A549 (cell line): ENCODE measurements at regions not wholly inside any gene's neighbourhood (a gene's known extent, or its start where the extent isn't known, plus 50 kb on each side); places are given as distances from the start of the nearest gene placed in this dataset.

Experiments used
- ATAC-seq, 2 experiments: fragments of 200-7000 bp in 1 of 2; fragments of >200 bp in 1 of 2; cut with Nextera tagmentation in 1 of 2; cut with Tn5 transposase in 1 of 2; 3 replicates each; pipeline versions ENCODE4 v1.8.0 to v1.9.1; 2018 to 2020; ENCODE audit warnings: mild to moderate bottlenecking in 1 of 2, moderate library complexity in 1 of 2
- CTCF ChIA-PET: fragments of 300-600 bp; sonication (Branson Sonifier 250); formaldehyde crosslinking; extraction: SDS; loops from one replicate; lab custom pipeline; 2021; ENCODE audit warnings: antibody characterized with exemption, inconsistent platforms; lab: Yijun Ruan, JAX
- POLR2A ChIA-PET: fragments of 350-600 bp; formaldehyde crosslinking; extraction: SDS; loops from one replicate; lab custom pipeline; 2021; ENCODE audit warnings: antibody characterized with exemption, inconsistent platforms; lab: Yijun Ruan, JAX
- DNase-seq, 2 experiments: peaks; one replicate each; pipeline versions ENCODE4 v3.0.0 to v3.0.0-alpha.2; 2011 to 2016; ENCODE audit warnings: low read depth in 1 of 2, low spot score in 1 of 2
- FAIRE-seq: peaks from 2 replicates; lab custom pipeline; 2011; peaks lifted over from hg19 to GRCh38; lab: Jason Lieb, UNC
- H3K27ac ChIP-seq, 2 experiments: fragments of >200 bp; sonication (Bioruptor Twin); formaldehyde crosslinking; 3 replicates each; pipeline ENCODE4 v1.5.1; 2016 to 2017
- H3K4me1 ChIP-seq: fragments of >200 bp; sonication (Bioruptor Twin); formaldehyde crosslinking; 3 replicates; pipeline ENCODE4 v1.6.1; 2016
- H3K4me2 ChIP-seq: fragments of >200 bp; sonication (Bioruptor Twin); formaldehyde crosslinking; 3 replicates; pipeline ENCODE4 v1.6.1; 2016
- H3K4me3 ChIP-seq: fragments of >200 bp; sonication (Bioruptor Twin); formaldehyde crosslinking; 3 replicates; pipeline ENCODE4 v1.5.1; 2016
- H3K9me3 ChIP-seq: fragments of >200 bp; sonication (Bioruptor Twin); formaldehyde crosslinking; 3 replicates; pipeline ENCODE4 v1.6.1; 2016
- CBX2 ChIP-seq: fragments of 200-600 bp; sonication (generic); IDR thresholded peaks from 2 replicates; pipeline ENCODE4 v1.6.1; 2016; ENCODE audit warnings: low read depth, mild to moderate bottlenecking, borderline replicate concordance
- E2F6 ChIP-seq: IDR thresholded peaks from 2 replicates; pipeline ENCODE4 v1.6.1; 2012; ENCODE audit warnings: low read depth, borderline replicate concordance
- EHF ChIP-seq: fragments of 250-450 bp; sonication (Bioruptor Pico); IDR thresholded peaks from 2 replicates; pipeline ENCODE4 v1.5.0; 2020; ENCODE audit warnings: mild to moderate bottlenecking
- EP300 ChIP-seq, 2 experiments: fragments of >200 bp; sonication (Bioruptor Twin); formaldehyde crosslinking; IDR thresholded peaks; 2 replicates in 1 of 2; 3 replicates in 1 of 2; pipeline ENCODE4 v1.6.1; 2016 to 2017
- FOSB ChIP-seq: fragments of 250-450 bp; sonication (Bioruptor Pico); IDR thresholded peaks from 2 replicates; pipeline ENCODE4 v1.5.0; 2020; ENCODE audit warnings: mild to moderate bottlenecking, moderate library complexity
- FOXS1 ChIP-seq: fragments of 250-450 bp; sonication (Bioruptor Pico); IDR thresholded peaks from 2 replicates; pipeline ENCODE4 v1.5.0; 2020; ENCODE audit warnings: mild to moderate bottlenecking, moderate library complexity
- HDAC2 ChIP-seq: fragments of 200-600 bp; sonication (generic); IDR thresholded peaks from 2 replicates; pipeline ENCODE4 v1.6.1; 2016
- HEYL ChIP-seq: fragments of 250-450 bp; sonication (Bioruptor Pico); IDR thresholded peaks from 2 replicates; pipeline ENCODE4 v1.8.0; 2021; ENCODE audit warnings: mild to moderate bottlenecking, moderate library complexity
- HOXA7 ChIP-seq: fragments of 250-450 bp; sonication (Bioruptor Pico); IDR thresholded peaks from 2 replicates; pipeline ENCODE4 v1.5.0; 2020; ENCODE audit warnings: mild to moderate bottlenecking, moderate library complexity
- HOXB5 ChIP-seq: fragments of 250-450 bp; sonication (Bioruptor Pico); IDR thresholded peaks from 2 replicates; pipeline ENCODE4 v1.5.0; 2020; ENCODE audit warnings: mild to moderate bottlenecking, moderate library complexity
- JUNB ChIP-seq: fragments of >200 bp; sonication (Bioruptor Twin); formaldehyde crosslinking; IDR thresholded peaks from 2 replicates; pipeline ENCODE4 v1.6.1; 2016
- KDM5A ChIP-seq: fragments of 200-600 bp; sonication (generic); IDR thresholded peaks from 2 replicates; pipeline ENCODE4 v1.6.1; 2016; ENCODE audit warnings: antibody characterized with exemption, mild to moderate bottlenecking
- MAZ ChIP-seq: fragments of 150-350 bp; IDR thresholded peaks from 2 replicates; pipeline ENCODE4 v1.6.1; 2014; ENCODE audit warnings: antibody characterized with exemption, low read depth, low read length, borderline replicate concordance
- NFE2L2 ChIP-seq: fragments of 150-350 bp; conservative IDR thresholded peaks from 2 replicates; pipeline ENCODE4 v1.6.1; 2014; ENCODE audit warnings: low read length
- RFX5 ChIP-seq: fragments of 450-650 bp; IDR thresholded peaks from 2 replicates; pipeline ENCODE4 v1.7.1; 2014; ENCODE audit warnings: antibody characterized with exemption, mild to moderate bottlenecking, moderate library complexity
- RNF2 ChIP-seq: fragments of 200-600 bp; sonication (generic); IDR thresholded peaks from 2 replicates; pipeline ENCODE4 v1.6.1; 2016; ENCODE audit warnings: low read depth, mild to moderate bottlenecking, antibody characterized with exemption, moderate library complexity, borderline replicate concordance
- SMC3 ChIP-seq: fragments of >200 bp; sonication (Bioruptor Twin); formaldehyde crosslinking; IDR thresholded peaks from 3 replicates; pipeline ENCODE4 v1.6.1; 2018; ENCODE audit warnings: inconsistent platforms
- TP53 ChIP-seq: fragments of 250-450 bp; sonication (Bioruptor Pico); IDR thresholded peaks from 2 replicates; pipeline ENCODE4 v1.5.0; 2021; ENCODE audit warnings: mild to moderate bottlenecking, moderate library complexity
- USF2 ChIP-seq: fragments of 450-650 bp; IDR thresholded peaks from 2 replicates; pipeline ENCODE4 v1.6.1; 2014; ENCODE audit warnings: antibody characterized with exemption
- WGBS: methylation state at CpG from one replicate; pipeline ENCODE4 v1.1.6; 2017; ENCODE audit errors: missing lambda C conversion rate; 5-methylcytosine and 5-hydroxymethylcytosine counted together
- TF ChIP-seq, protein P1 (sequence below): fragments of 150-350 bp; IDR thresholded peaks from 2 replicates; pipeline ENCODE4 v1.6.1; 2014; ENCODE audit warnings: low read depth, mild to moderate bottlenecking, low read length

GRCh38 chr1:221118176-221118937, 239.1 kb downstream of the HLX start:
- H3K4me2 ChIP-seq = peak overlapping the region; percentile 74
- TF ChIP-seq FOXS1 (CRISPR knock-in tag) = no peak
- ChIA-PET CTCF (interaction anchor here (0.9 to 1.4 kb wide), 3 partner anchors 9 to 13 kb away, joined by 3 read pairs; no protein-coding TSS in a partner anchor), POLR2A (no interaction called here)
- 2% methylated on average over 3 of the region's 3 CpGs for WGBS
- H3K27ac ChIP-seq = peak overlapping the region; percentile 75 to 80
- peaks cover 8% of the 10 kb centered on the region; the same call in 1 of the 3 replicates for H3K9me3 ChIP-seq
- H3K4me1 ChIP-seq = peaks cover 26% of the 10 kb centered on the region
- no peak for DNase-seq
- H3K4me3 ChIP-seq = no peak overlapping the region
- ATAC-seq = peak; percentile 31 to 60; a peak in 4 of 6 replicates
- FAIRE-seq = no peak

- FAIRE-seq (no peak), ATAC-seq (no peak), DNase-seq (no peak)
- 49% methylated on average over 1 of the region's 1 CpG for whole genome bisulfite sequencing
- peaks cover 6% of the 10 kb centered on the region; the same call in 1 of the 3 replicates for H3K9me3 ChIP-seq
- H3K4me2 ChIP-seq = peak overlapping the region; percentile 74
- peak overlapping the region; percentile 75 to 80 for H3K27ac ChIP-seq
- H3K4me3 ChIP-seq = no peak overlapping the region
- CTCF ChIA-PET = interaction anchor here (1.4 kb wide), 1 partner anchor 13 kb away, joined by 3 read pairs; no protein-coding TSS in a partner anchor
- peaks cover 26% of the 10 kb centered on the region for H3K4me1 ChIP-seq
- POLR2A ChIA-PET = no interaction called here
- TF ChIP-seq RFX5 = no peak
- no peak for TF ChIP-seq E2F6
- no peak for TF ChIP-seq JUNB
- TF ChIP-seq USF2 = no peak
- no peak for TF ChIP-seq TP53
- no peak for TF ChIP-seq HEYL
- TF ChIP-seq, protein P1, sequence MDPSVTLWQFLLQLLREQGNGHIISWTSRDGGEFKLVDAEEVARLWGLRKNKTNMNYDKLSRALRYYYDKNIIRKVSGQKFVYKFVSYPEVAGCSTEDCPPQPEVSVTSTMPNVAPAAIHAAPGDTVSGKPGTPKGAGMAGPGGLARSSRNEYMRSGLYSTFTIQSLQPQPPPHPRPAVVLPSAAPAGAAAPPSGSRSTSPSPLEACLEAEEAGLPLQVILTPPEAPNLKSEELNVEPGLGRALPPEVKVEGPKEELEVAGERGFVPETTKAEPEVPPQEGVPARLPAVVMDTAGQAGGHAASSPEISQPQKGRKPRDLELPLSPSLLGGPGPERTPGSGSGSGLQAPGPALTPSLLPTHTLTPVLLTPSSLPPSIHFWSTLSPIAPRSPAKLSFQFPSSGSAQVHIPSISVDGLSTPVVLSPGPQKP = no peak
- TF ChIP-seq RNF2 = no peak
- TF ChIP-seq KDM5A = no peak
- TF ChIP-seq HOXA7 (CRISPR knock-in tag) = no peak
- no peak for TF ChIP-seq MAZ
These were observed 239.7 kb downstream of the HLX start for GRCh38 chr1:221118938-221119320.

DNA sequence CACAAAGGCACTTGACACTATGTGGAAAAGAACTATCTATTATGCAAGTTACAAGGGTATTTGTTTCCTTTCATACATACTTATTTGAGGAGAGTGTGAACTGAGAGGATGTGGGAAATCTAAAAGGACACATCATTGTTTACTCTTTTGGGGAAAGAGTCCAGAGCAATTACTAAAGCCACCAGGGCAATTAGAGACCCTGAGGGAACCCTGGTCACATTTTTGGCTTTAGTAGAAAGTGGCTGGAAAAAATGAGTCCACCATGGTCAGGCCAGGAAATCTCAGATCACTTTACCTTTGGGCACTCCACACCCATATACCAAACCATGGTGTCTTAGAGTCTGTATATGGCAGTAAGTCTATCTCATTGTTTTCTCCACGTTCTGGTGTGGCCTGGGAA, 243.3 kb downstream of the HLX start:
- no peak overlapping the region for H3K4me2 ChIP-seq
- no peak overlapping the region for H3K4me3 ChIP-seq
- H3K27ac ChIP-seq = no peak overlapping the region
- H3K4me1 ChIP-seq = peaks cover 17% of the 10 kb centered on the region
- FAIRE-seq (no peak), DNase-seq (no peak), ATAC-seq (no peak)
- 13% methylated on average over 1 of the region's 1 CpG for WGBS
- H3K9me3 ChIP-seq = peaks cover 6% of the 10 kb centered on the region; the same call in 1 of the 3 replicates
- TF ChIP-seq EHF (CRISPR knock-in tag) (no peak), NFE2L2 (no peak), FOSB (CRISPR knock-in tag) (no peak), HOXB5 (CRISPR knock-in tag) (no peak), HDAC2 (no peak), EP300 (IDR thresholded peaks at IDR 0.05) (no peak), E2F6 (no peak), CBX2 (no peak), SMC3 (no peak)
- ChIA-PET POLR2A (no interaction called here), CTCF (no interaction called here)
